GM19043 (cell line): ENCODE measurements at regions not wholly inside any gene's neighbourhood (a gene's known extent, or its start where the extent isn't known, plus 50 kb on each side); places are given as distances from the start of the nearest gene placed in this dataset.
"Not testable (repeated sequence)": the region's sequence is repeated elsewhere in the genome, so short reads cannot be mapped to it uniquely, and the experiment has no call there.

ENCODE experiments used
- ATAC-seq: cut with Tn5 transposase; IDR thresholded peaks from one replicate; pipeline ENCODE4 v1.9.1; 2021; ENCODE audit warnings: low read depth; ENCODE audit not compliant: unreplicated experiment

DNA sequence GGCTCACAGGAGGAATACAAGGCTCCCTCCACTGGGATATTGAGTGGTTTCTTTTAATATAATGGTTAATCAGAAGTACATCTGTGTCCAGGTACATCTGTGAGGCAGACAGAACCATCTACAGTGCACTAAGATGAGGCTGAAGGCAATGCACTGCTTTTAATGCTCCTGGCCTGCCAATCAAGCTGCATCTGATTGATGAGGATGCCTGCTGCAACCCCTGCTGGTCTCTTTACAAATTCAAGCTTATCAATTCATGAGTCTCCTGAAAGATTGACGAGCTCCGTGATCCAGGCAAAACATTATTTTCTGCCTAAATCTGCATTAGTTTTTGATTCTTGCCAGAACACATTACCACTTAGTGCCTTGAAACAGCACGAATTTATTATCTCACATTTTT lies 1139.1 kb downstream of the AACS start:
- ATAC-seq = no peak

DNA sequence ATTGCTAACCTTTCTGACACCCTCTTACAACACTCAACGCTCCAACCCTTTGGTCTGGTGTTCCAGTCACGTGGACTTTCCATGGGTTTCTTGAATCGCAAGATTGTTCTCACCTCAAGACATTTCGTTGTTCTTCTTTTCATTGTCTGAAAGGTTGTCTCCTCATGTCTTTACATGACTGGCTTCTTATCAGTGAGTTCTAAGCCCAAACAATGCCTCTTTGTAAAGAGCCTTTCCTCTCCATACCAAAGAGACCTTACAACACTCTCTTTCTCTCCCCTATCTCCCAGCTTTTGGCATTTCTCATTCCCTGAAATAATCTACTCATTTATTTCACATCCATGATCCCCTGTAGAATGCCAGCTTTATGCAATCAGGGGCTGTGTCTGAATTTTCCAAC lies 1144.8 kb downstream of the AACS start:
- no peak for ATAC-seq

DNA sequence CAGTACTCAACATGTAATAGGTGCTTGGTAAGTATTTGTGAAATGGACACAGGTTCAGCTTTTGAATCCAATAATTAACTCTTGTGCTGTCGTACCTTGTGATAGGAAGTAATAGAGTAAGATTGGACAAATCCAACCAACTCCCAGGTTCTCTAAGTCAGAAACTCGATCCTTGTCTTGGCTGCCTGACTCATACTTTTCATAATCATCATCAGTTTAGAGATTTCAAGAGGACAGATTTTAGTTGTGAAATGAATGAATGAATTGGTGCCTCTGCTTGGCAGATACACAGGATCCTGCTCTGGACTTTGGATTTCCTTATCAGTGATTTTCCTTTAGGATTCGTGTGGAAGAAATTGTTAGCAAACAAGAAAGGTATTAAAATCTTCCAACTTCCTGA lies 1145.2 kb downstream of the AACS start:
- no peak for ATAC-seq

DNA sequence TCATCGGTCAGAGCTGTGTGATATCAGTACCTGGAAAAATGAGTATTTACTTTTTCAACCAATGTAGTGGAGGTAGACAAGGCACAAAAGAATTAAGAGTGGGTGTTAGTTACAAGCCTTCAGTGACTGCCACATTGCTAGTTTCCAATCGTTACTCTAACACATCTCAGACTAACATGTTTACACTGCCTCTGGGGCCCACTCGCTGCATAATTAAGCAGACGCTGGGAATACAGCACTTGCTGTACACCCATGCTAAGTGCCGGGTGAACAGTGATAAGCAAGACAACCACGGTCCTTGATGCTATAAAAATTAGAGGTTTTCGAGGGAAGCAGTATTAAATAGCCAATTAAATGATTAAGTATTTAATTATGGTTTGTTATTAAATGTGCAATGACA lies 1147.6 kb downstream of the AACS start:
- no peak for ATAC-seq

- no peak for ATAC-seq
These were observed 1153.5 kb downstream of the AACS start for GRCh38 chr12:126218697-126219096.

DNA sequence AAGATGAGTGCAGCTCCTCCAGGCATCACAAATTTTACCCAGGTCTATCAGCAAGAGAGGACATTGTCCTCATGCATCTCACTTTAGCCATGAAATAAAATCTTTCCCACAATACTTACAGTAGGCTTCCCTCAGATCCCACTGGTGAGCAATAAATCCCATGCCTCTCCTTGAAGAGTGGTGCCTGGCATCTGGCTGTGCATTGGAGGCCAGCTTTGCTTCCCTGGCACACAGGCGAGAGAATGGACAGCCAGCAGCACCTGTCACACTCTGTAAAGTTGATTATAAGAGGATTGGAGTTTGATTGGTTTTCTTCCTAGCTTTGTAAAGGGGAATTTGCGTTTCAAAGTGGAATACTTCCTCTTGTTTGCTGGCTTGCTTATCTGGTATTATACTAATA lies 1153.9 kb downstream of the AACS start:
- no peak for ATAC-seq

GRCh38 chr12:126219654-126220279 lies 1154.5 kb downstream of the AACS start:
- ATAC-seq = no peak

GRCh38 chr12:126224032-126224431 lies 1158.8 kb downstream of the AACS start:
- no peak for ATAC-seq

- ATAC-seq = no peak
These were observed 1163.7 kb downstream of the AACS start for GRCh38 chr12:126228936-126229335.

GRCh38 chr12:126232711-126233110 lies 1167.5 kb downstream of the AACS start:
- no peak for ATAC-seq

DNA sequence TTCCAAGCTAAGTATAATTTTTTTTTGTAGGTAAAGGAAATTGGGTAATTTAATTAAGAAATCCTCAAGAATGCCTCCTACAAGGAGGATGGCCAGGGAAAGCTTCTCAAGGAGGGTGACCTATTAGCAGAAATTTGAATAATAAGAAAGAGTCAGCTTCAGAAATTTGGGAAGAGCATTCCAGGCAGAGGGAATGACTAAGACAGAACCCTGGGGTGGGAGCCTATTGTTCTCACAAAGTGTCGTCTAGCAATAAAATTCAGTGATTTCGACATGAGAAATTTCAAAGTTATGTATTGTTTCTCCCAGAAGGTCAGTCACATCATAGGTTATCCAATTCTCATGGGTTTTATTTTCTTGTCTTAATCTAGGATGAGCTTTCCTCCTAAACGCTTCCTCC lies 1168.4 kb downstream of the AACS start:
- ATAC-seq = no peak

GRCh38 chr12:126243814-126244440 lies 1178.7 kb downstream of the AACS start:
- ATAC-seq = no peak

GRCh38 chr12:126247936-126248335 lies 1182.7 kb downstream of the AACS start:
- ATAC-seq = no peak

DNA sequence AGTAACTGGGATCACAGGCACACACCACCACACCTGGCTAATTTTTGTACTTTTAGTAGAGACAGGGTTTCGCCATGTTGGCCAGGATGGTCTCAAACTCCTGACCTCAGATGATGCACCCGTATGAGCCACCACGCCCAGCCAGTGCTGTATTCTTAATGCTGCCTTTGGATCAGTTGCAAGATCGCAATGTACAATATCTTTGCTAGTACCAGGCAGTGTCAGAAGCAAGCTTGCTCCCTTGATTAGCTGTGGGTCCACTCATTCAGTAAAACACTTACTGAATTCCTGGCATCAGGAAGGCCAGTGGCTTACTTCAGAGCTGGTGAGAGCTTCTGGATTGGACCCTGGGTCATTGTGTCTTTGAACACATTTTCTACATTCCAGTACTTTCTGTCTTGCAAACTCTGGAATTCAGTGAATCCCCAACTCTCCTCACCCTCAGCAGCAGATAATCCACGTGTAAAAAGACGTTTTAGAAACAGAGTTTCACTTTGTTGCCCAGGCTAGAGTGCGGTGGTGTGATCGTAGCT lies 1183.7 kb downstream of the AACS start:
- no peak for ATAC-seq

- ATAC-seq = no peak
These were observed 1193.0 kb downstream of the AACS start for GRCh38 chr12:126258190-126258589.

GRCh38 chr12:126262829-126263228 lies 1197.6 kb downstream of the AACS start:
- ATAC-seq = no peak

DNA sequence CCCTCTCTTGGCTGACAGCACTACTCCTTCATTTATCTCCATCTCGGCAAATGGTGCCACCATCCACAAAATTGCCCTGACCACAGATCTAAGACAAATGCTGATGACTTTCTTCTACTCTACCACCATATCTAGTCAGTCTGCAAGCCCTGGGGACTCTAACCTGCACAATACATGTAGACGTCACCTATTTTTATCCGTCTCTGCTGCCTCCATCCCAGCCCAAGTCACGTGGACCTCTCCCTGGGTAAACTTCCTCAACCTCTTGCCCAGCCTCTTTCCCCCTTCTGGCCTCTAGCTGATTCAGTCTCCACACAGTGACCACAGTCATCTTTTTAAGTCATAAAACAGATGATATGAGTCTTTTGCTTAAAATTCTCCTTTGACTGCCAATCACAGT lies 1203.0 kb downstream of the AACS start:
- ATAC-seq = no peak

DNA sequence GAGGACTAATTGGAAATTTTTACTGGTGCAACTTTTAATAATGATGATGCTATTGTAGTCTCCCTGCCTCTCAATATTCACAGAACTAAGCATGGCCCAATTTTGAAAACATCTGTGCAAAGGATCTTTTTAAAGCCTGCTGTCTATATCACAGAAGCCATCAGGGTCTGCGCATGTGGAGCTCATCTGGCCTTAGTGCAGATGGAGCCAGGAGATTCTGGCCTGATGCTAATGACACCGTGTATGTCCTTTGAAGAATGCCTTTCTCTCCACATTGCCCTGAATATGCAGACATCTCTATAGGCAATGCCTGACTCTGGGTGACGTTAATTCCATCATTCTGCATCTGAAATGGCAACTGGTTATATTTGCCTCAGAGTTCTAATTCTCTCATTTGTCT lies 1205.9 kb downstream of the AACS start:
- no peak for ATAC-seq

DNA sequence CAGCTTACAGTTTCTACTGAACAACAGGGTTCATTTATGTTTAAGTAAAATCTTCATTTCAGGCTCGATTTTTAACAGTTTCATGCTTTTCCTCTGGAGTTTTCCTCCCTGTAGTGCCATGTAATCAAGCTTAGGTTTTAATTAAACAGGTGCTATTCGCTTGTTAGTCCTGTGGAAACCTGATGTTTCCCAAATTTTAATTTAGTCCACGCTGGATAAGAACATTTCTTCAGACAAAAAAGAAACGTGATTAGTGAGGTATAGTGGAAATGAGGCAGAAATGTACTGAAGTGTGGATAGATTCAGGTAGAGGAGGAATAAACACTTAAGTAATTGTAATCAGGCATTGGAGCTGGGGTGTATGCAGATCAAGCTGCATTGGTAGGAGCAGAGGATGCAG lies 1217.5 kb downstream of the AACS start:
- no peak for ATAC-seq

- ATAC-seq = no peak
These were observed 1221.0 kb downstream of the AACS start for GRCh38 chr12:126286203-126286602.

DNA sequence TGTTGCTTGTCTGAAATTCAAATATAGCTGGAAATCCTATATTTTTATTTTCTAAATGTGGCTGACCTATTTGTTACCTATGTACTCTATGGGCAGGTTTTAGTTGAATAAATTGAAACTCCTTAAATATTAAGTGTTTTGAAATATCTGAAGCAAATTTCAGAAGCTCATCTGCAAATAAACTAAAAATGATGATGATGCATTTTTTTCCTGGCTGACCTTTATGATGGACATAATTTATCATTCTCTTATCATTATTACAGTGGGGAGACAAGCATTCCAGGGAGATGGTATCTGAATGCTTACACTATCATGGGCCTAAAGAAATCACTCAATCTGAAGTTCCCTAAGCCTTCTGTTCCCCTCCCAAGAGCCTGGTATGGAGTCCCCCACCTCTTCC lies 1225.2 kb downstream of the AACS start:
- no peak for ATAC-seq

- not testable (repeated sequence) for ATAC-seq
These were observed 1226.8 kb downstream of the AACS start for GRCh38 chr12:126291987-126292386.
